Left renal pelvis (tissue), 4 donors: ENCODE measurements at regions not wholly inside any gene's neighbourhood (a gene's known extent, or its start where the extent isn't known, plus 50 kb on each side); places are given as distances from the start of the nearest gene placed in this dataset.
"Not testable (repeated sequence)": the region's sequence is repeated elsewhere in the genome, so short reads cannot be mapped to it uniquely, and the experiment has no call there.

ENCODE experiments used
- DNase-seq, 4 donors: peaks; one replicate each; pipeline ENCODE4 v3.0.0-alpha.2; 2013; ENCODE audit warnings: low read depth in 4 of 4, low spot score in 3 of 4

DNA sequence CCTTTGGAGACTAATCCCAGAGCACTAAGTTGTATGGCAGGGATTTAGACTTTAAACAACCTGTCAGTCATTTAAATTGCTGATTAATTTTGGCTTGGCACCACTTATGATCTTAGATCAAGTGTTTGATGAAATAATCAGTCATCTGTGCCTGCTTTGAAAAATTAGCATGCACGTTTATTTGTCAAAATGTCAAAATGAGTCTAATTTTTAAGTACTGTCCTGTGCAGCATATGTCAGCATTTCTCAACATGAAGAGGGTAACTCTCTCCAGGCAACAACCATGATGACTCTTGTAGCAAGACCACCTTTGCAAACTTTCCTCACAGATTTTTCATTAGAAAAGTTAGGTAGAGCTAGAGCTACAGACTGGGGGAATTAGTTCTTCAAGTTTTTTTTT lies 155.7 kb upstream of the GJE1 start:
- no peak for DNase-seq

DNA sequence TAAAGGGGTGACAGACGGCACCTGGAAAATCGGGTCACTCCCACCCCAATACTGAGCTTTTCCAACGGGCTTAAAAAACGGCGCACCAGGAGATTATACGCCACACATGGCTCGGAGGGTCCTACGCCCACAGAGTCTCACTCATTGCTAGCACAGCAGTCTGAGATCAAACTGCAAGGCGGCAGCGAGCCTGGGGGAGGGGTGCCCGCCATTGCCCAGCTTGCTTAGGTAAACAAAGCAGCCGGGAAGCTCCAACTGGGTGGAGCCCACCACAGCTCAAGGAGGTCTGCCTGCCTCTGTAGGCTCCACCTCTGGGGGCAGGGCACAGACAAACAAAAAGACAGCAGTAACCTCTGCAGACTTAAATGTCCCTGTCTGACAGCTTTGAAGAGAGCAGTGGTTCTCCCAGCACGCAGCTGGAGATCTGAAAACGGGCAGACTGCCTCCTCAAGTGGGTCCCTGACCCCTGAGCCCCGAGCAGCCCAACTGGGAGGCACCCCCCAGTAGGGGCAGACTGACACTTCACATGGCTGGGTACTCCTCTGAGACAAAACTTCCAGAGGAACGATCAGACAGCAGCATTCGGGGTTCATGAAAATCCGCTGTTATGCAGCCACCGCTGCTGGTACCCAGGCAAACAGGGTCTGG lies 162.8 kb upstream of the GJE1 start:
- not testable (repeated sequence) for DNase-seq

DNA sequence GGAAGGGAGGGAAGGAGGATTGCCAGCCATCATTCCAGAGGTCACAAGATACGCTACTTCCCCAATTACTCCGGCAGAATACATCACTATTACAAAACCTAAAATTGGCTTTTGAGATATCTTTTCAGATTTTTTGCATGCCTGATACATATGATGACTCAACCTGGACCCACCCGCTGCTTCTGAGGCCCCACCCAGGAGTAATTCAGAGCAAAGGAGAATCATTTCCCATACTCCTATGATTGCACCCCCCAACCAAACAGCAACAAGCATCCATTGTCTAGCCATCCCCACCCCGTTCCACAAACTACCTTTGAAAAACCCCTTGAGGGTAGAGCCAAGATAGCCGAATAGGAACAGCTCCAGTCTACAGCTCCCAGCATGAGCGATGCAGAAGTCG lies 163.5 kb upstream of the GJE1 start:
- DNase-seq, result no peak

DNA sequence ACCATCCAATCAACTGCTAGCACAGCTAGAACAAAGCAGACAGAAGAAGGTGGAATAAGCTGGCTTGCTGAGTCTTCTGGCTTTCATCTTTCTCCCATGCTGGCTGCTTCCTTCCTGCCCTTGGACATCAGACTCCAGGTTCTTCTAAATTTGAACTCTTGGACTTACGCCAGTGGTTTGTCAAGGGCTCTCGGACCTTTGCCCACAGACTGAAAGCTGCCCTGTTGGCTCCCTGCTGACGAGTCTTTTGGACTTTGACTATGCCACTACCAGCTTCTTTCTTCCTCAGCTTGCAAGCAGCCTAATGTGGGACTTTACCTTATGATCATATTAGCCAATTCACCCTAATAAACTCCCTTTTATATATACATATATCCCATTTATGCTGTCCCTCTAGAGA lies 164.1 kb upstream of the GJE1 start:
- no peak for DNase-seq

DNA sequence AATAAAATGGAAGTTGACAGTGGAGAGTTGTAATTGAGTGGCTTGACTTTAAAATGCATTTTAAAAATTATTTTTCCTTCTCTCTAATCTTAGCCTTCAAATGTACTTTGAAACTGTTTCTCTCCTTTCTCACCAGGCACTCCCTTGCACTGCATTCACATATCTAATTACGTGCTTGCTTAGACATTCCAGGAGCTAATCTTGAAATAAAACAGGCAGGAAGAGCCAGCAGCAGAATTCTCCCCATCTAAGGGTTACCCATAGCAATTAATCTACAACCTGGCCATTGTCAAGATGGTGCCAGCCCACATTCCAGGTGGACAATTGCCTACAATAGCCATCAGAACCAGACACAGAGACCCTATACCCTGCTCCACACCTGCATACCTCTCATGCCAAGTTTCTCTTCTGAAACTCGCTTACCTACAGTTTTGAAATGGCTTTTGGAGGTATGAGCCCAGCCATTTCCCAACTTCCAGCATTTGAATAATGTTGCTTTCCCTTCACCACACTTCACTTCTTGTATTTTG lies 167.6 kb upstream of the GJE1 start:
- DNase-seq, result no peak

DNA sequence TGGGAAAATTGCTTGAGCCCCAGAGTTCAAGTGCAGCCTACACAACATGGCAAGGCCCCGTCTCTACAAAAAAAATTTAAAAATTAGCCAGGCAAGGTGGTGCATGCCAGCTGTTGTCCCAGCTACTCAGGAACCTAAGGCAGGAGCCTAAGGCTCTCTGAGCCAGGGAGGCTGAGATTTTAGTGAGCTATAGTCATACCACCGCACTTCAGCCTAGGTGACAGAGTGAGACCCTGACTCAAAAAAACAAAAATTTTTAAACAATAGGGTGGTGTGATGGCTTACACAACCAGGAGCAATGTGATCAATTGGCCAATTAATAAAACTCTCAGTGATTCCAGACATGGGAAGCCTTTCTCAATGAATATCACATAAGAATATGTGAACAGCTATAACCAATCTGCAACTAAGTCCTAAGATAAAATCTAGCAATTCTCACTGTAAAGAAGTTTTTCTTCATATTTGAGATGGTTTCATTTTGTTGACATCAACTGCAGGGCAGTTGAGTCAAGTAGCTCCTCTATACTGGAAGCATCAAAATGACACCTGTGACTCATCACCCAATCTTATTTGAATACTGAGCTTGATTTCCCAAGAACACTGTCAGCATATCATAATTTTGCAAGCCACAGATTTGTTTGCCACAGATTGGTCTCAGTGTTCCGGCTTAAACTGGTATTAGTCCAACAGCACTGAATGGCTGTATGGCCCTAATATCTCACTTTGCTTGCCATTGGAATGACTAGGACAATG lies 169.0 kb upstream of the GJE1 start:
- DNase-seq, result no peak

DNA sequence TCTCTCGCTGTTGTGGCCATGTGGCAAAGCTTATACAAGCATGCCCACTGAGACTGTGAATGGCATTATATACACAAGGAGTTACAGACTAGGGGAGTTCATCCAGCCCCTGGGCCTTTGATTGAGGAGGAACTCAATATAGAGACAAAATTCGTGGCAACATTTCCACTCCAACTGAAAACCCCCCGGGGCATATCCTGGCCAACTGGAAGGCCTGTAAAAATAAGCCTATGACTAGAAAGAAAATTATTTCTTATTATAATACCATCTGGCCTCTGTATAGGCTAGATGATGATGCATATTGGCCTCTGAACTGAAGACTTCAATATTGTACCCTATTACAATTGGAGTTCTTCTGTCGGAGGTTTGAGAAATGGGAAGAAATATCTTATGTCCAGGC lies 175.5 kb upstream of the GJE1 start:
- DNase-seq, result no peak

DNA sequence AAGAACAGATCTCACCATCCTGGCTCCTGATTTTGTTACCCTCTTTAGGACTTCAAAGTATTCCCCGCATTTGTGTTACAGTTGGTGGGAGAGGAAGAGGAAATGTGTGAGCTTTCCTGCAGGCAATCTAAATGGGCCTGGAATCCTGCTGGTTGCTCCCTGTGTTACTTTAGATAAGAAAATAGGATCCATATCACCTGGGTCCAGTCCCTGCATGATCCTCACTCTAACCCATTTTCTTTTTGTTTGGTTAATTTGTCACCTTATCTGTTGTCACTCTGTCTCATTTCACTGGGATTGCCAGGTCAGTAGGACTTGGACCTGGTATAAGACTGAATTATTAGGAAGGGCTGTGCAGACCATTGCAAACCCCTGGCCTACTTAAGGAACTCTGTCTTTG lies 175.9 kb upstream of the GJE1 start:
- no peak for DNase-seq

DNA sequence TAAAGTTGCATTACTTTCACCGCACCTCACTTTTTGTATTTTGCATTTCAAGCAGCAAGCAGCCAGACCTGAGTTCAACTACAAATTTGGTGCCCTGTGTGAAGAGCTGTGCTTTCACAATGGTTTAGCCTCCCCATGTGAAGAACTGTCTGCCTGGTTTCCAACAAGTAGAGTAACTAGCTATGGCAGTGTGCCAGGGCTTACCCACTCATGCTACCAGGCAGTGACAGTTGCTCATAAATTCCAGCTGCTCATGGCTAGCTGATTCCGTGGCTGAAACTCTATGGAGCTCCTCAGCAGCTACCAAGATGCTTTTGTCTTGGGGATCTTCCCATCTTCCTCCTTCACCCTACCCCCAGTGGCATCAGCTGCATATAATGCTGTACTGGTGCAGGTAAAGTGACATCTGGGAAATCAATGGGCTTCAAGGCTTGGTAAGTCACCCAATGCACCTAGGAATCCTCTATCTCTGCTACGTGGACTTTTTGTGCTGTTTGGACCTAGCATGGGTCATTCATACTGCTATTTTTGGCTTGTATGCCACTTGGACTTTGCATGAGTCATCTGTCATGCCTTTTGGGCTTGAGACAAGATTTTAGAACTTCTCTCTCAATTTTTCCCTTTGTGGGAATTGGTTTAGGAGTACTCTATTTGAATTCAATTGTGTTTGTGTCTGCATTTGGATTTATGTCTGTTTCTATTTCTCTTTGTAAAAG lies 176.5 kb upstream of the GJE1 start:
- DNase-seq, result no peak

DNA sequence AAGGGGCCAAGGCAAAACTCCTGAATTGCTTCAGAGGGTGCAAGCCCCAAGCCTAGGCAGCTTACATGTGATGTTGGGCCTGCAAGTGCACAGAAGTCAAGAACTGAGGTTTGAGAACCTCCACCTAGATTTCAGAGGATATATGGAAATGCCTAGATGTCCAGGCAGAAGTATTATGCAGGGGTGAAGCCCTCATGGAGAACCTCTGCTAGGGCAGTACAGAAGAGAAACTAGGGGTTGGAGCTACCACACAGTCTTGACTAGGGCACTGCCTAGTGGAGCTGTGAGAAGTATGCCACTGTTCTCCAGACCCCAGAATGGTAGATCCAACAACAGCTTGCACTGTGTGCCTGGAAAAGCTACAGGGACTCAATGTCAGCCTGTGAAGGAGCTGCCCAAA lies 179.7 kb upstream of the GJE1 start:
- no peak for DNase-seq

DNA sequence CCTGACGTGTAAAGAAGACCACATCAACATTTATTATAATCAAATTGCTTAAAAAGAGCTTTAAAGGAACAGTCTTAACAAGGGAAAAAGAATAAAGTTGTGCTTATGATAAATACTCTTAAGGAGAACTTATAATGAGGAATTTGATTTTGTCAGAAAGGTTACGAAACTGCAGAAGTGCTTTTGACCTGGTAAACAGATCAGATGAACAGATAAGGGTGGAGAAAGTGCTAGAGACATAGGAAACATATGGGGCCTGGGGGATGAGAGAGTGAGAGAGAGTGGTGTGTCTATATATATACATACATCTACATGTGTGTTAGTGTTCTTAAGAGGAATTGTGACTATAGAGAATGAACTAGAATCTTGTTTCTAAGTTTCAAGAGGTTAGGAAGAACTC lies 186.2 kb upstream of the GJE1 start:
- DNase-seq, result no peak

DNA sequence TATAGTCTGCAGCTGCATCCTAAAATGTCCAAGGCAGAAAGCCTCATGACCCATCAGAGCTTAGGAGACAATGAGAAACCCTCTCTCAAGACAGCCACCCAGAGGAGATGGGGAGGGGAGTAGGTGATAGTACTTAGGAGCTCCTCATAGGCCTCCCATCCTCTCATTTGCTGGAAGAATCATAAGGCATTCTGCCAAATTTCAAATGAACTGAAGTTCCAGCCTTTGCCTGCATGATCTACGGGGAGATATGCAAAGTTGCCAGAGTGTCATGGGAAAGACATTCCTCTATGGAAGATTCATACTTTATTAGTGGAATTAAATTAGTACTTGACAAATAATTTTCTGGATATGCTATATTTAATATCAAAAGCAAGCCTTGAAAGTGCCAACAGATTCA lies 194.1 kb upstream of the GJE1 start:
- no peak for DNase-seq

DNA sequence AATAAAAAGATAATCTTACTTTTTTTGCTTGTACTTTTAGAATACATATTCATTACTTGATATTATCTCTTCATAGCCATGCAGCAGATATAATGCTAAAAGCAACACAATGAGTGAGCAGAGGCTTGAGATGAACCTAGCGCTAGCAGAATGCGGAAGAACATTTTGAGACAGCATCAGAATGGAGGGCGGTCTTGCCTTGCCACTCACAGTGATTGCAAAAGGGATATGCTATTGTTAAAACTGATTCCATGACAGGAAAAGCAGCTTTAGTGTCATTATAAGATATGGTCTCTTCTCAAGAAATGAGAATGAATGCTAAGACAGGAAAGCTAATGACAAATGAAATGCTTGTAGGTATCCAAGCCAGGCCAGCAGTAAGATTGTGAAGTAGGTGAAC lies 200.0 kb upstream of the GJE1 start:
- no peak for DNase-seq

DNA sequence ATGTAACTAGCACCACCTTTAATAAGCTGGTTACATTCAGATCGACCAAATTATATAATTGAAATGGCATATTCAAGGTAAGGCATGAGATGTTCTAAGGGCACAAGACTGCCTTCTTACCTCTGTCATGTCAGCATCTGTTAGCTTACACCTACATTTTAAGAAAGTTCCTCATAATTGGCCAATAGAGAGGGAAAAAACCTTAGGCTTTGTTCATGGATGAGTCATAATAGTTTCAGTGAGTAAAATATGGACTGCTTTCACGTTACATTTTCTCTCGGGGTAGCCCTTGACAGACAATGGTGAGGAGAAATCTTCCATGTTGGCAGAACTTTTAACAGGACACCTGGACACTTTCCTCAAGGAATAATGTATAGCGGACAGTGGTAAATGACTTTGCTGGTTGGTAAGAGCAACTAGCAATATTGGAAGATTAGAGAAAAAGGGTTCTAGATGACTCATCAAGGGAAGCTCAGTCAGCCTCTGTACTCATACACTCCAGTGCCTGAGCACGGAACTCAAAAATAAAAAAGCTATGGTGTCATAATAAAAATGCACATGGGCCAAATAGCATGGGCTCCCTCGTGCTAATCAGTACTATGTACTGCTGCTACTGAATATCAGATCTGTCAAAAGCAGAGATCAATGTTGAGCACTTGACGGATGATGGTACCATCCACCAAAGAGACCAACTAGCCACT lies 206.4 kb upstream of the GJE1 start:
- DNase-seq, result not testable (repeated sequence)

DNA sequence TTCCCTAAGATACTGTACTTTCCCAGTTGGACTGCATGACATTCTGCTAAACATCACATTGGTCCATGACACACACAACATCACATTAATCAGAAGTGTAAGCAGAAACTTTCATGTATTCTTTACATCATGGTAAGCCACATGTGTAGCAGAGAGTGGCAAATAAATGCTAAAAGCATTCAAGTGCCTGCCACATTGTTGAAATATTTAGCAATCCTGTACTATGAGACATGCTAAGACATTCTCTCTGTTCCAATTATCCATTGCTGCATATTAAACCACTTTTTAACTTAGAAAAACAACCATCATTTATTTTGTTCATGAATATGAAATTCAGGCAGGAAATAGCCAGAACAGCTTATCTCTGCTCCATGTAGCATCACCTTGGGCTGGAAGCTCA lies 207.7 kb upstream of the GJE1 start:
- no peak for DNase-seq

DNA sequence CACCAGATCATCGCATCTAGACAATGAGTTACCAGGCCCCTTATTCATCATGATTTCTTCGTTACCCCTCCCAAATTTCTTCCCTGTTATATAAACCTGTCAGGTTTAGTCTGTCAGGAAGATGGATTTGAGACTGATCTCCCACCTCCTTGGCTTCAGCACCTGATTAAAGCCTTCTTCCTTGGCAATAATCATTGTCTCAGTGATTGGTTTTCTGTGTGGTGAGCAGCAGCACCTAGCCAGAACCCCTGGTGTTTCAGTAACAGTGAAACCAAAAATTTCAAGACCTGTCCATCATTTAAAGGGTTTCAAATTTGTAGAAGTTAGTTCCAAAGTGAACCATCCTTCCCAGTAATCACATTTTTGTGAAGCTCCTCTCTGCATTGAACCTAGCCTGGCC lies 209.8 kb upstream of the GJE1 start:
- no peak for DNase-seq

DNA sequence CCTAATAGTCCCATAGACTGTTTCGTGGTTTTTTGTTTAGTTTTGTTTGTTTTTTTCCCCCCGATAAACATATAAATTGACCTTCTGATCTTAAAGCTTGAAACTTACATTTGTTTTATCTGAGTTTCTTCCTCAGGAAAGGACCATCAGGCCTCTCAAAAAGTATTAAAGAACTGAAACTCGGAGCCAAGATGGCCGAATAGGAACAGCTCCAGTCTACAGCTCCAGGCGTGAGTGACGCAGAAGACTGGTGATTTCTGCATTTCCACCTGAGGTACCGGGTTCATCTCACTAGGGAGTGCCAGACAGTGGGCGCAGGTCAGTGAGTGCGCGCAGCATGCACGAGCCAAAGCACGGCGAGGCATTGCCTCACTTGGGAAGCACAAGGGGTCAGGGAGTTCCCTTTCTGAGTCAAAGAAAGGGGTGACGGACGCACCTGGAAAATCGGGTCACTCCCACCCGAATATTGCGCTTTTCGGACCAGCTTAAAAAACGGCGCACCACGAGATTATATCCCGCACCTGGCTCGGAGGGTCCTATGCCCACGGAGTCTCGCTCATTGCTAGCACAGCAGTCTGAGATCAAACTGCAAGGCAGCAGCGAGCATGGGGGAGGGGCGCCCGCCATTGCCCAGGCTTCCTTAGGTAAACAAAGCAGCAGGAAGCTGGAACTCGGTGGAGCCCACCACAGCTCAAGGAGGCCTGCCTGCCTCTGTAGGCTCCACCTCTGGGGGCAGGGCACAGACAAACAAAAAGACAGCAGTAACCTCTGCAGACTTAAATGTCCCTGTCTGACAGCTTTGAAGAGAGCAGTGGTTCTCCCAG lies 215.8 kb upstream of the GJE1 start:
- DNase-seq, result not testable (repeated sequence)

DNA sequence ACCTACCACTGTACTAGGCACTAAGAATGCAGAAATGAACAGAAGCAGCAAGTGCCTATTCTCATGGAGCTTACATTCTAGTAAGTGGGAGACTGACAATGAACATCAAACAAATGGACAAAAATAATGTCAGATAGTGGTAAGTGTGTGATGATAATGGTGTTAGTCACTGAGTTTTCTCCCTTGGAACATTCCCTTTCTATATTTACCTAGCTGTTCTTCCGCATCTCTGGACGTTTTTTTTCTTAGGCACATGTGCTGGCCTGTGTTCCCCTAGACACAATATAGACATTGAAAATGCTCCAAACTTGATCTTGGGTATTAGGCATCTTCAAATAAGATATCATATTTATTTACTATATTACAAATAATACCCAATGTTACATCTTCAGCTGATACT lies 218.1 kb upstream of the GJE1 start:
- no peak for DNase-seq

DNA sequence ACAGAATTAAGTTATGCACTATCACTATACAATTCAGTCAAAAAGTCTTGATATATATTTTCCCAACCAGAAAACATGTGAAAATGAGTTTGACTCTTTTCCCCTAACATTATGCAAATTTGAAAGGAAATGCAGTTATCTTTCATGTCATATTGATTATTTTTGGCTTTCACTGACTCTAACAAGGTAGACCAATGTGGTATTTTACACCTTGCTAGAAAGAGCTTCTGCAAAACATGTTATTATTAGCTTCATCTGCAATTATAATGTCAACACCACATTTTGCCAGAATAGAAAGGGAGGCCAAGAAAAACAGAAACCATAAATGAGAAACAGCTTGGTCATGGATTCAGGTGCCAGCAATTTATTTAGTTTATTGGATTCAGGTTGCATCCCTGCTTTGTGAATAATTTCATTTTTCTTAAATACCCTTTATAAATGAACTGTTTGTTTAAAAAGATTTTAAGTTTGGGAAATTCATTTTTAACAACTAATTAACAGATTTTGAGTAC lies 226.1 kb upstream of the GJE1 start:
- no peak for DNase-seq

DNA sequence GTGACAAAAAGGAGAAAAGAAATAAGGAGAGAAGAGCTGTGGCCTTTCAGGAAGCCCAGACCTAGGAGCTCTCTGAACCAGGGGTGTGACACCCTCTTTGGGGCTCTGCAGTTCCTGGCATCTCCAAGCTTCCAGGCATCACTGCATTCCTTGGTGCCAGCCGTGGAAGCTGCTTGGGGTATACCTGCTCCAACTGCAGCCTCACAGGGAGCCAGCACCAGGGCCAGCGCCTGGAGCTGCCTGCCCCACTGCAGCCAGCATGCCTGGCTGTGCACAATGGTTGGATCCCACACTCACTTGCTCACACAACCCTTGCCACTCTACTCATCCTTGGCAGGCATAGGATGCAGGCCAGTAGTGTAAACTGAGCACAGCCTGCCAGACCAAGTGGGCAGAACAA lies 242.1 kb upstream of the GJE1 start:
- no peak for DNase-seq
